NCI-H460 (cell line): ENCODE measurements at regions not wholly inside any gene's neighbourhood (a gene's known extent, or its start where the extent isn't known, plus 50 kb on each side); places are given as distances from the start of the nearest gene placed in this dataset.
"Not testable (repeated sequence)": the region's sequence is repeated elsewhere in the genome, so short reads cannot be mapped to it uniquely, and the experiment has no call there.

Experiments
- DNase-seq: peaks from one replicate; pipeline ENCODE4 v3.0.0-alpha.2; 2016; ENCODE audit warnings: low read depth; ENCODE audit errors: extremely low read depth

GRCh38 chr5:116896001-116896400 is 321.4 kb upstream of the SEMA6A start:
- no peak for DNase-seq

GRCh38 chr5:116892993-116893392 is 318.4 kb upstream of the SEMA6A start:
- no peak for DNase-seq

DNA sequence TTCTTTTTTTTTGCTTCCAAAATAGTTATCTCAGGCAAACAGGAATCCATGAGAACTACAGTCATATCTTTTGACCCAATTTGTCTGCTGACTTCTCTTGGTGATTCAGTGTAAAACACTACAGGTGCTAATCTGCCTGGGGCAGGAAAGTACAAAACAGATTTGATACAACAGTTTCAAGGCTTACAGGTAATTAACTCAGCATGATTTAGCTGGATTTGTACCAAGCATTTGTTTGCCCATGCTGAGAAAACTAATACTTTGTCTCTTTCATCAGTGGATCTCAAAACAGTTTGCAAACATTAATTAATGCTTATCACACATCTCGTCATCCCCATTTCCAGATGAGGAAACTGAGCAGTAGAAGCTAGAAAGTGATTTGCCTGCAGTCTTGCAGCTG is 312.5 kb upstream of the SEMA6A start:
- DNase-seq, result no peak

GRCh38 chr5:116885825-116886224 is 311.2 kb upstream of the SEMA6A start:
- DNase-seq, result no peak

DNA sequence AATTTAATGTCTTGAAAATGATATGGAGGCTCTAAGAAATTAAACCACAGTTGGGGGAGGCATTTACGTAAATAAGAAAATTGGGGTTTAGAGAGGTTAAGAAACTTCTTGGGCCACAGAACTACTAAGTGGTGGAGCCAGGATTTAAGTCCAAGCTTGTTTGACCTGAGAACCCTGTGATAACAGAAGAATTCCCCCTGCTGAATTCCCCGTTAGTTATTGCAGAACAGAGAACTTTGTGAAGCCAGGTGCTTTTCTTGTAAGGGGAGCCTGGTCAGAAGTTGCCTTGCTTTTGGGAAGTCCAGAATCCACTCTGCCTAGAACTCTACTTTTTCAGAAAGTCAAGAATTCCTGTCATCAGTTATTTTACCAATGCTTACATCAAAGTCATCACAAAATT is 309.3 kb upstream of the SEMA6A start:
- DNase-seq, result no peak

DNA sequence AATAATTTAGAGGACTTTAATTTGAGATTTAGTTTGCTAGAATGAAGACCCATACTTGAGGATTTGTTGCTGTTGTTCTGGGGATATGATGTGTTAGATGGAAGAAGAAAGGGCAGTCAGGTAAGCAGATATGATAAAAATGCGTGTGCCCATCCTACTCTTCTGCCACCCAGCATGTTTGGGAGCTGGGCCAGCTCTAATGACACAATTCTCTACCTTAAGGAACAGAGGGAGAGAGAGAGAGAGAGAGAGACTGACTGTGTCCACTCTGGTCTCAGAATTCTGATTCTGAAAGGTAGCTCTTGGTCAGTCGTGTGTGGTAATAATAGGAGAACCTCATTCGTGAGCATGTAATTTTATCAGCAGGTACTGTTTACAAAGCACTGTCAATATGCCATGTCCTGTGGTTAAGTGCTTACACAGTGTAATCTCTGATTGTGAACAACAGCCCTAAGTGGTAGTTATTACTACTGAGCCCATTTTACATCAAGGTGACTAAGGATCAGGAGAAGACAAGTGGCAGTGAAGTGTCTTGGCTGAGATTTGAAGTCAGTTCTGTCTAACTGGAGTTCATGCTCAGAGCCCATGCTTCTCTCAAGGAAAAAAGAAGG is 307.4 kb upstream of the SEMA6A start:
- DNase-seq, result no peak

DNA sequence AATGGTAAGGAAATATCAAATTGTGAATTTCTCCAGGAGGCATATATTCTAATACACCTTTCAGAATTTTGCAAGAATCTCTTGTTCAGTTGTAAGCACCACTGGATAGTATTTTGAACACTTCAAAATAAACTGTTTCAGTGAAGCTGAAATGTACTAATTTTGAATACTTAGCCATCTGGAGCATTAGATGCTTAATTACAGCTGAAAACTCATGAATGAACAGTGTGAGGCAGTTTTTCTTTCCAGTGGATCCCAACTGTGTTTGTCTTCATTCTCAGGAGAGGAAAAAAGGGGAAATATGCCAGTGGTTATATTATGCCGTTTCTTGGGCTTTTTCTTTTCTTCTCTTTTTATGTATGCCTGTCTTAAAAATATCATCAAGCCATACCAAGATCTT is 306.0 kb upstream of the SEMA6A start:
- DNase-seq, result no peak

DNA sequence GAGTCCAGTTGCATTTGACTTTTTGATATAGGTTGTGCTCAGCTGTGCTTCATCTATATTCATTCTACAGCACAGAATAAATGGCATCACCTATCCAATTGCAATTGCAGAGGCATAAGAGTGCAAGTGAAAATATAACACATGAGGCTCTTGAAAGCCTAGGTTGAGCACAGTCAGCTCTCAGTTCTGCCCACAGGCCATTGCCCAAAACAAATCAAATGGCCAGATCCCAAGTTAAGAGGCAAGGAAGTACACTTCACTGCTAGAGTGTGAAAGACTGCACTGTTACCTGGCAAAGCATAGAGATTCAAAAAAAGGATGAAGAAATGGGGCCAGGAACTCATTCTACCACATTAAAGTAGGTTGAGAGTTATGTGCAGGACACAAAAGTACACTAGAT is 305.5 kb upstream of the SEMA6A start:
- no peak for DNase-seq

DNA sequence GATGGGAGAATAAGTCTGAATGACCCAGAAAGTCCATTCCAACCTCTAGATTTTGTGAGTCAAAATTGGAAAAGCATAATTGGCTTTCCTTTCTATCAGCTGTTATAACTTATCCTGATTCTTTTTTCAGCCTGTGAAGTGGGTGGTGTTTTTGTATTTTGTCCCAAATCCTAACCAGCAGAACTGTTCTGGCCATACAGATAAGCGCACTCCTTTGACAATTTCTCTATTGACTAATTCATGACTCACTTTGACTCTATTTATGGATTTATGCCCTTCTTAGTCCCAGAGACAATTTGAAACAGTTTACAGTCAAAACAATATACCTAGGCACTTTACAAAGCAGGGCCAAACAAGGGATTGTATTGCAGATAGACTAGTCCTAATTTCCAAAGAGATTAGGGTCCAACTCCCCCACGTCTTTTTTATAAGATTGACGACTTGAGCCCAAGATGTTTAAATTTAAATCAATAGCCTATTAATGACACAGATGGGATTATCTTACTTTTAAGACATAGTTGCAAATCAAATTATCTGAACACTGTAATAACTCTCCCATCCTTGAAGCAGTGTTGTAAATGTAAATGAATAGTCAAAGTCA is 301.7 kb upstream of the SEMA6A start:
- no peak for DNase-seq

- DNase-seq, result no peak
These were observed 298.4 kb upstream of the SEMA6A start for GRCh38 chr5:116872986-116873385.

- DNase-seq, result no peak
These were observed 297.9 kb upstream of the SEMA6A start for GRCh38 chr5:116872486-116872885.

- DNase-seq, result not testable (repeated sequence)
These were observed 293.2 kb upstream of the SEMA6A start for GRCh38 chr5:116867825-116868224.

DNA sequence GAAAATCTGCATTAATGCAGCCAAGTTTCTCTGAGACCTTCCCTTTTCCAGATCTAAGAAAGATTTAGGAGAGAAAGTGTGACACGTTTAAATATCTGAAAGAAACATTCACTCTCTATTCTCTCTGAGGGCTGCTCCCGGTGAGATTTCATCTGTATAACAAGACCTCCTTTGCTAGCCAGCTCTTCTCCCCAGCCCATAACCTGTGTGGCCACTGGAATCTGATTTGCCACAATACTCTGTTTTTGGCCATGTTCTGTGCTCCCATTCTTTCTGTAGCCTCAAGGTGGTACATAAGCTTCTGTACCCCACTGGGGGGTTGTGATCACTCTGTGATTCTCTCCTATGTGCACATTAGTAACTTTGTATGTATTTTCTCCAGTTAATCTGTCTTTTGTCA is 291.0 kb upstream of the SEMA6A start:
- DNase-seq, result no peak

- no peak for DNase-seq
These were observed 290.2 kb upstream of the SEMA6A start for GRCh38 chr5:116864838-116865190.

DNA sequence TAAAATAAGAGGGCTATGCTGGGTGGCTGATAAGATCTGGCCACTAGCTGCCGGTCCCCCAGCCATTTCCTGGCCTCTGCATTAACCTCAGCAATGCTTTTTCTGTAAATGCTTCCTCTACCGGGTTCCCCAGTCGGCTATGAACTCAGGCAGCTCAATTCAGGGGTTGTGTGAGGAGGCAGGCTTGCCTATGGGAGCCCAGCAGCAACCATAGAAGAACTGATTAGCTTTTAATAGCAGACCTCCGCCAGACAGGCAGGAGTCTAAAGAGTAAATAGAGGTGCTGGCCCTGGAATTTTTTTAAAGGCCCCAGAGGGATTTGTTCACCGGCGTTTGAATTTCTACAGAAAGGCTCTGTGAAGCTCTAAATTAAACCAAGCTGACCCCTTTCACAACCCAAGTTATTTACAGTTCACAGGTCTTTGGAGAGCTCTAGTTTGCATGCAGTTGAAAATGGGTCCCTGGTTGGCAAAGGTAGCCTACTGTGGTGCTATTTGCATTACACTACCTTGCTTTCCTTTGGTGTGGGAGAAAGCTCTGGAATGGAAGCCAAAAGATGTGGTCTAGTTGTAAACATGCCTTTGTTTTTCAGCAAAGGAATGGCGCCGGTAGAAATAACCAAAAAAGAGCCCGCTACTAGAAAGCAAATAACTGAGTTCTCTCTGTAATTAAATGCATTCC is 289.7 kb upstream of the SEMA6A start:
- no peak for DNase-seq

- DNase-seq, result no peak
These were observed 288.2 kb upstream of the SEMA6A start for GRCh38 chr5:116862632-116863455.

GRCh38 chr5:116861666-116862065 is 287.0 kb upstream of the SEMA6A start:
- no peak for DNase-seq

- no peak for DNase-seq
These were observed 286.5 kb upstream of the SEMA6A start for GRCh38 chr5:116861097-116861496.

DNA sequence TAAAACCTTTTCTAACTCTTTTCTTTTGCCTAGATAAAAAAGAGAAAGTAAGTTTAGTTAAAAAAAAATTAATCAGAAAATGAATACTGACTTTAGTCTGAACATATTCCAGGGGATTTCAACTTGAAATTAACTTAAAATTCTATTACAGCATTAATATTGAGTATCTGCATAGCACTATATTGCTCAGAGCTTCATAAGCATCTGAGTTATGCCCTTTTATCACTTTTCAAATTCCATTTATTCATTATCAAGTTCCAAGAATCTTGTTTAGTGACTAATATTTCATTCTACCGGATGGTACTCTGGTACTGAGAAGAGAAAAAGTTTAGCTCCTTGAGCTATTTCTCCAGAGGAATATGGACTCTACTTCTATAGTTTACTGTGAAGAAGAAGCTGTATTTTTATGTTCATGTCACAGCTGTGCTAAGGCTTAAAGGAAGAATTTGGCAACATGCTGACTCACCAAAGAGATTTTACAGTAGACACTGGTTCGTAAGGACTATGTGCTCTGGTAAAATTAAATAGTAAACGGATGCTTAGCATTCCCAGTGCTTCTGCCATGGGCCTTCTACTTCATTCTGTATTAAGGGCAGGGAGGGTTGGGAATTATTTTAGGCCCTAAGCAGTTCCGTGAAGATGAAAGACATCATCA is 285.2 kb upstream of the SEMA6A start:
- no peak for DNase-seq

- DNase-seq, result no peak
These were observed 284.2 kb upstream of the SEMA6A start for GRCh38 chr5:116858705-116859333.

DNA sequence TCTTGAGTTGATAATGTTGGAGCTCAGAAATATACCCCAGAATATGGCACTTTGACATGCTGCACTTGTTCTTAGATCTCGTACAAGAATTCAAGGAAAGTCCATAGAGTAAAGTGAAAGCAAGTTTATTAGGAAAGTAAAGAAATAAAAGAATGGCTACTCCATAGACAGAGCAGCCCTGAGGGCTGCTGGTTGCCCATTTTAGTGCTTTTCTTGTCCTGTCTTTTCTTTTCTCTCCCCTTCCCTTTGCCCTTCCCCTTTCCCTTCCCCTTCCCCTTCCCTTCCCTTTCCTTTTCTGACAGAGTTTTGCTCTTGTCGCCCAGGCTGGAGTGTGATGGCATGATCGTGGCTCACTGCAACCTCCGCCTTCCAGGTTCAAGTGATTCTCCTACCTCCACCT is 283.4 kb upstream of the SEMA6A start:
- not testable (repeated sequence) for DNase-seq
